HG03342 (cell line): ENCODE measurements at regions not wholly inside any gene's neighbourhood (a gene's known extent, or its start where the extent isn't known, plus 50 kb on each side); places are given as distances from the start of the nearest gene placed in this dataset.

Experiments used
- ATAC-seq: cut with Tn5 transposase; IDR thresholded peaks from one replicate; pipeline ENCODE4 v1.9.1; 2021; ENCODE audit warnings: mild to moderate bottlenecking, moderate library complexity; ENCODE audit not compliant: unreplicated experiment

GRCh38 chr5:125750147-125750860, 672.9 kb upstream of the GRAMD2B start:
- no peak for ATAC-seq

- ATAC-seq = no peak
Measured at GRCh38 chr5:125750861-125751186, 672.4 kb upstream of the GRAMD2B start.

- ATAC-seq = no peak
Measured at GRCh38 chr5:125756456-125756855, 666.8 kb upstream of the GRAMD2B start.

- no peak for ATAC-seq
Measured at GRCh38 chr5:125766706-125767105, 656.5 kb upstream of the GRAMD2B start.

GRCh38 chr5:125775896-125776295, 647.3 kb upstream of the GRAMD2B start:
- no peak for ATAC-seq

- ATAC-seq = no peak
Measured at GRCh38 chr5:125776656-125777139, 646.5 kb upstream of the GRAMD2B start.

- ATAC-seq = no peak
Measured at GRCh38 chr5:125778791-125779190, 644.4 kb upstream of the GRAMD2B start.

GRCh38 chr5:125785407-125785806, 637.8 kb upstream of the GRAMD2B start:
- ATAC-seq = no peak

- ATAC-seq = no peak
Measured at GRCh38 chr5:125786021-125786420, 637.2 kb upstream of the GRAMD2B start.

GRCh38 chr5:125793470-125793869, 629.7 kb upstream of the GRAMD2B start:
- no peak for ATAC-seq

GRCh38 chr5:125794922-125795321, 628.3 kb upstream of the GRAMD2B start:
- no peak for ATAC-seq

- ATAC-seq = no peak
Measured at GRCh38 chr5:125798307-125798706, 624.9 kb upstream of the GRAMD2B start.

- no peak for ATAC-seq
Measured at GRCh38 chr5:125812651-125813050, 610.6 kb upstream of the GRAMD2B start.

- ATAC-seq = no peak
Measured at GRCh38 chr5:125813221-125813974, 609.8 kb upstream of the GRAMD2B start.

- ATAC-seq = no peak
Measured at GRCh38 chr5:125814119-125814518, 609.1 kb upstream of the GRAMD2B start.

- no peak for ATAC-seq
Measured at GRCh38 chr5:125823572-125823971, 599.6 kb upstream of the GRAMD2B start.

GRCh38 chr5:125826214-125826613, 597.0 kb upstream of the GRAMD2B start:
- ATAC-seq = no peak

- ATAC-seq = peak; percentile 91
Measured at GRCh38 chr5:125829349-125829748, 593.9 kb upstream of the GRAMD2B start.

GRCh38 chr5:125833398-125833797, 589.8 kb upstream of the GRAMD2B start:
- no peak for ATAC-seq

- ATAC-seq = no peak
Measured at GRCh38 chr5:125834438-125835115, 588.6 kb upstream of the GRAMD2B start.

GRCh38 chr5:125835293-125836172, 587.7 kb upstream of the GRAMD2B start:
- ATAC-seq = peak; percentile 77
